Stomach (tissue), 4 donors: ENCODE measurements at regions not wholly inside any gene's neighbourhood (a gene's known extent, or its start where the extent isn't known, plus 50 kb on each side); places are given as distances from the start of the nearest gene placed in this dataset.

Source experiments
- CTCF ChIP-seq, 7 experiments: fragments of 450-650 bp in 4 of 7; fragments of 200-600 bp in 3 of 7; sonication (generic) in 3 of 7; IDR thresholded peaks; one replicate each; pipeline ENCODE4 v1.5.1; 2016 to 2019; ENCODE audit warnings: antibody characterized with exemption in 7 of 7, control low read depth in 2 of 7, mild to moderate bottlenecking in 1 of 7
- EP300 ChIP-seq: sonication (generic); formaldehyde crosslinking; IDR thresholded peaks from one replicate; pipeline ENCODE4 v1.6.1; 2017; ENCODE audit warnings: antibody characterized with exemption
- POLR2A ChIP-seq, 4 donors: fragments of 450-650 bp; IDR thresholded peaks; one replicate each; pipeline ENCODE4 v1.6.1; 2016; ENCODE audit warnings: antibody characterized with exemption in 4 of 4, control low read depth in 2 of 4, mild to moderate bottlenecking in 1 of 4, moderate library complexity in 1 of 4
- POLR2AphosphoS5 ChIP-seq, 3 donors: sonication (generic); formaldehyde crosslinking; IDR thresholded peaks; one replicate each; pipeline ENCODE4 v1.6.1; 2016; ENCODE audit warnings: antibody characterized with exemption in 3 of 3

DNA sequence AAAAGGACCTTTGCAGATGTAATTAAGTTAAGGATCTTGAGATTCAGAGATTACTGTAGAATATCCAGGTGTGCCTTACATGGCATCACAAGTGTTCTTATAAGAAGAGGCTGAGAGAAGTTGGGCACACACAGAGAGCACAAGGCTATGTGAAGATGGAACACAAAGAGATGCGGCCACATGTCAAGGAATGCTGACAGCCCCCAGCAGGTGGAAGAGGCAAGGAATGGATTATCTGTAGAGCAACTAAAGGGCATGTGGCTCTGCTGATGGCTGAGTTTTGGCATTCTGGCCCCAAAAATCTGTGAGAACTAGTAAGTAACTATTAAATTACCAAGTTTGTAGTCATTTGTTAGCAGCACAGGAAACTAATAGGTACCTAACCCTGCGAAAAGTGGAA, 640.7 kb upstream of the PCDH15 start:
- no peak for TF ChIP-seq POLR2AphosphoS5 (IDR thresholded peaks at IDR 0.05)
- TF ChIP-seq CTCF (IDR thresholded peaks at IDR 0.05): no peak
- TF ChIP-seq POLR2A (IDR thresholded peaks at IDR 0.05): no peak
- no peak for TF ChIP-seq EP300
